ENCODE measurements at regions not wholly inside any gene's neighbourhood (a gene's known extent, or its start where the extent isn't known, plus 50 kb on each side); places are given as distances from the start of the nearest gene placed in this dataset.

GRCh38 chr12:23041774-23042173, 416.8 kb downstream of the ETNK1 start:
- no peak for TF ChIP-seq CTCF (IDR thresholded peaks at IDR 0.05 in 4 of 5, conservative IDR thresholded peaks at IDR 0.05 in 1 of 5)
- TF ChIP-seq POLR2A (IDR thresholded peaks at IDR 0.05) = no peak

Measured in gastrocnemius medialis (tissue), 4 donors.